VCaP (cell line): ENCODE measurements at regions not wholly inside any gene's neighbourhood (a gene's known extent, or its start where the extent isn't known, plus 50 kb on each side); places are given as distances from the start of the nearest gene placed in this dataset.

Source experiments
- H3K27ac ChIP-seq: fragments of 450-650 bp; 2 replicates; pipeline ENCODE4 v1.5.1; 2017
- TF ChIP-seq, protein P1 (sequence below): fragments of 450-650 bp; conservative IDR thresholded peaks from 2 replicates; pipeline ENCODE4 v1.5.1; 2017; ENCODE audit warnings: mild to moderate bottlenecking, moderate library complexity

- no peak overlapping the region for H3K27ac ChIP-seq
- TF ChIP-seq, protein P1, sequence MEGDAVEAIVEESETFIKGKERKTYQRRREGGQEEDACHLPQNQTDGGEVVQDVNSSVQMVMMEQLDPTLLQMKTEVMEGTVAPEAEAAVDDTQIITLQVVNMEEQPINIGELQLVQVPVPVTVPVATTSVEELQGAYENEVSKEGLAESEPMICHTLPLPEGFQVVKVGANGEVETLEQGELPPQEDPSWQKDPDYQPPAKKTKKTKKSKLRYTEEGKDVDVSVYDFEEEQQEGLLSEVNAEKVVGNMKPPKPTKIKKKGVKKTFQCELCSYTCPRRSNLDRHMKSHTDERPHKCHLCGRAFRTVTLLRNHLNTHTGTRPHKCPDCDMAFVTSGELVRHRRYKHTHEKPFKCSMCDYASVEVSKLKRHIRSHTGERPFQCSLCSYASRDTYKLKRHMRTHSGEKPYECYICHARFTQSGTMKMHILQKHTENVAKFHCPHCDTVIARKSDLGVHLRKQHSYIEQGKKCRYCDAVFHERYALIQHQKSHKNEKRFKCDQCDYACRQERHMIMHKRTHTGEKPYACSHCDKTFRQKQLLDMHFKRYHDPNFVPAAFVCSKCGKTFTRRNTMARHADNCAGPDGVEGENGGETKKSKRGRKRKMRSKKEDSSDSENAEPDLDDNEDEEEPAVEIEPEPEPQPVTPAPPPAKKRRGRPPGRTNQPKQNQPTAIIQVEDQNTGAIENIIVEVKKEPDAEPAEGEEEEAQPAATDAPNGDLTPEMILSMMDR = no peak
Measured at GRCh38 chr6:152905551-152906299, 77.1 kb downstream of the FBXO5 start.

DNA sequence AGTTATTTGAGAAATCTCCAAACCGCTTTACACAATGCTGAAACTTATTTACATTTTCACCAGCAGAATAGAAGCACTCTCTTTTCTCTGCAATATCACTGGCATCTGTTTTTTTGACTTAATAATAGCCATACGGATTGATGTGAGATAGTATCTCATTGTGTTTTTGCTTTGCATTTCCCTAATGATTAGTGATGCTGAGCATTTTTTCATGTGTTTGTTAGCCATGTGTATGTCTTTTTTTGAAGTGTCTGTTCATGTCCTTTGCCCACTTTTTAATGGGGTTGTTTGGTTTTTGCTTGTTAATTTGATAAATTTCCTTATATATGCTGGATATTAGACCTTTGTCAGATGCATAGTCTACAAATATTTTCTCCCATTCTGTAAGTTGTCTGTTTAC lies 73.6 kb downstream of the FBXO5 start:
- no peak overlapping the region for H3K27ac ChIP-seq
- TF ChIP-seq, protein P1 = no peak

GRCh38 chr6:152916035-152916434 lies 66.8 kb downstream of the FBXO5 start:
- TF ChIP-seq, protein P1 = no peak

DNA sequence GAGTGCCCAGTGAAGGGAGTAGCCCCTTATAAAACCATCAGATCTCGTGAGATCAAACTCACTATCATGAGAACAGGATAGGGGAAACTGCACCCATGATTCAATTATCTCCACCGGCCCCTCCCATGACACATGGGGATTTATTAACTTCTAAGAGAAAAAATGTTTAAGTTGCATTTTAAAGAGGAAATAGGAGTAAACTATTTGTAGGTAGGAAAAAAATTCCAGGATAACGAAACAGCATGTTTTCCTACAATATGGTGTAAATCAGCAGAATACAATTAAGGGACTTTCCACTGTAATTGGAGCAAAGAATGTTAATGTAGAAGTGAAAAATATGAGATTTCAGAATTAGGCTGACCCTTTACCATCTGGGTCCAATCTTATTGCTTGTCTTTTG lies 63.9 kb downstream of the FBXO5 start:
- TF ChIP-seq, protein P1 = no peak
- H3K27ac ChIP-seq = no peak overlapping the region

More at GRCh38 chr6:152916035-152916434, 66.8 kb downstream of the FBXO5 start:
- H3K27ac ChIP-seq = no peak overlapping the region

DNA sequence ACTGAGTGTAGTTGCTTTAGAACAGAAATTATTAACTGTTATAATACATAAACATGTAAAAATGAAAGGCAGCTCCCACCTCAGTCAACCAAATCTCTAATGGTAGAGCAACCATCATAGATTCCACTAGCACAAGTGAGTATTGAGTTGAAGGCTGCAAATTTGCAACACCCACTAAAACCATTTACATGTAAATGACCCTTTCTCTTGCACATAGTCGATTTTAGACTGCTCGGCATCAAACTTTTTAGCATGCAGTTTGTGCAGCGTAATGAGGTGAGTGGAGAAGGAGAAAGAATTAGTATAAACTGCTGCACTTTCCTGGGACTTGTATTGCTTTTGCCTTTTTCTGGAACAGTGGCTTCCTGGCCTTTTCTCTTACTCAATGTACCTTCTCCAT lies 62.8 kb downstream of the FBXO5 start:
- TF ChIP-seq, protein P1 = no peak
- H3K27ac ChIP-seq = no peak overlapping the region
